OCI-LY1 (cell line): ENCODE measurements at regions not wholly inside any gene's neighbourhood (a gene's known extent, or its start where the extent isn't known, plus 50 kb on each side); places are given as distances from the start of the nearest gene placed in this dataset.

Experiments used
- CTCF ChIP-seq: fragments of 200-600 bp; sonication (generic), shearing (Covaris generic); IDR thresholded peaks from 2 replicates; pipeline ENCODE4 v1.5.1; 2017; ENCODE audit warnings: mild to moderate bottlenecking, antibody characterized with exemption, low read length, moderate library complexity, mixed read lengths
- EZH2 ChIP-seq: fragments of 200-600 bp; sonication (generic), shearing (Covaris generic); IDR thresholded peaks from 2 replicates; pipeline ENCODE4 v1.8.0; 2017; ENCODE audit warnings: borderline replicate concordance, mixed run types, mild to moderate bottlenecking, antibody characterized with exemption, low read length, moderate library complexity, mixed read lengths

GRCh38 chr10:88113657-88114272, 250.3 kb downstream of the PTEN start:
- TF ChIP-seq CTCF, result no peak
- no peak for TF ChIP-seq EZH2
